Endothelial cell (in vitro differentiated cells): ENCODE measurements at regions not wholly inside any gene's neighbourhood (a gene's known extent, or its start where the extent isn't known, plus 50 kb on each side); places are given as distances from the start of the nearest gene placed in this dataset.

Experiments used
- DNase-seq: peaks from one replicate; pipeline ENCODE4 v3.0.0; 2021; ENCODE audit warnings: low spot score
- H3K27ac Mint-ChIP-seq: one replicate; pipeline ENCODE4 v1.8.0; 2021; ENCODE audit warnings: mixed read lengths, inconsistent platforms; ENCODE audit not compliant: unreplicated experiment
- H3K27me3 Mint-ChIP-seq: one replicate; pipeline ENCODE4 v1.8.0; 2021; ENCODE audit warnings: mild to moderate bottlenecking, moderate library complexity, mixed read lengths, inconsistent platforms; ENCODE audit not compliant: unreplicated experiment
- H3K36me3 Mint-ChIP-seq: one replicate; pipeline ENCODE4 v1.8.0; 2021; ENCODE audit warnings: mild to moderate bottlenecking, low read depth, mixed read lengths, inconsistent platforms; ENCODE audit not compliant: unreplicated experiment
- H3K4me1 Mint-ChIP-seq: one replicate; pipeline ENCODE4 v1.8.0; 2021; ENCODE audit warnings: mild to moderate bottlenecking, mixed read lengths, inconsistent platforms; ENCODE audit not compliant: unreplicated experiment
- H3K4me3 Mint-ChIP-seq: one replicate; pipeline ENCODE4 v1.8.0; 2021; ENCODE audit warnings: mild to moderate bottlenecking, mixed read lengths, inconsistent platforms; ENCODE audit not compliant: unreplicated experiment
- H3K9me3 Mint-ChIP-seq: one replicate; pipeline ENCODE4 v1.8.0; 2021; ENCODE audit warnings: mixed read lengths, inconsistent platforms; ENCODE audit not compliant: unreplicated experiment
- CTCF ChIP-seq: fragments of 200-600 bp; sonication (generic); IDR thresholded peaks from one replicate; pipeline ENCODE4 v1.5.0; 2021; ENCODE audit warnings: antibody characterized with exemption; ENCODE audit not compliant: unreplicated experiment

- H3K27me3 Mint-ChIP-seq, result no peaks in the 10 kb centered on the region
- DNase-seq, result no peak
- no peaks in the 10 kb centered on the region for H3K9me3 Mint-ChIP-seq
- no peak overlapping the region for H3K27ac Mint-ChIP-seq
- no peak overlapping the region for H3K4me3 Mint-ChIP-seq
- peaks cover 24% of the 10 kb centered on the region for H3K4me1 Mint-ChIP-seq
- no peaks in the 10 kb centered on the region for H3K36me3 Mint-ChIP-seq
- TF ChIP-seq CTCF, result no peak
Measured at GRCh38 chr4:158068068-158068467, 104.8 kb downstream of the GASK1B start.

- Mint-ChIP-seq H3K4me3 (no peak overlapping the region), H3K9me3 (no peaks in the 10 kb centered on the region), H3K27me3 (no peaks in the 10 kb centered on the region), H3K4me1 (peaks cover 24% of the 10 kb centered on the region), H3K27ac (no peak overlapping the region), H3K36me3 (no peaks in the 10 kb centered on the region)
- TF ChIP-seq CTCF, result no peak
- no peak for DNase-seq
Measured at GRCh38 chr4:158067646-158068045, 105.2 kb downstream of the GASK1B start.

GRCh38 chr4:158065603-158066002 is 107.2 kb downstream of the GASK1B start:
- TF ChIP-seq CTCF, result no peak
- no peak overlapping the region for H3K4me3 Mint-ChIP-seq
- no peaks in the 10 kb centered on the region for H3K9me3 Mint-ChIP-seq
- H3K27me3 Mint-ChIP-seq, result no peaks in the 10 kb centered on the region
- peaks cover 24% of the 10 kb centered on the region for H3K4me1 Mint-ChIP-seq
- DNase-seq, result no peak
- H3K27ac Mint-ChIP-seq, result peak overlapping the region; percentile 91
- H3K36me3 Mint-ChIP-seq, result no peaks in the 10 kb centered on the region

- DNase-seq, result no peak
- Mint-ChIP-seq H3K4me1 (peaks cover 24% of the 10 kb centered on the region), H3K27me3 (no peaks in the 10 kb centered on the region), H3K27ac (peak overlapping the region; percentile 91), H3K36me3 (no peaks in the 10 kb centered on the region), H3K4me3 (no peak overlapping the region), H3K9me3 (no peaks in the 10 kb centered on the region)
- TF ChIP-seq CTCF, result peak; percentile 30
Measured at GRCh38 chr4:158065176-158065575, 107.6 kb downstream of the GASK1B start.

- DNase-seq, result no peak
- H3K9me3 Mint-ChIP-seq, result no peaks in the 10 kb centered on the region
- H3K36me3 Mint-ChIP-seq, result no peaks in the 10 kb centered on the region
- H3K4me3 Mint-ChIP-seq, result no peak overlapping the region
- H3K4me1 Mint-ChIP-seq, result peaks cover 4% of the 10 kb centered on the region
- H3K27ac Mint-ChIP-seq, result no peak overlapping the region
- TF ChIP-seq CTCF, result no peak
- H3K27me3 Mint-ChIP-seq, result no peaks in the 10 kb centered on the region
Measured at GRCh38 chr4:158056689-158057245, 116.1 kb downstream of the GASK1B start.
